Left cardiac atrium (tissue), 4 donors: ENCODE measurements at regions not wholly inside any gene's neighbourhood (a gene's known extent, or its start where the extent isn't known, plus 50 kb on each side); places are given as distances from the start of the nearest gene placed in this dataset.
"Not testable (repeated sequence)": the region's sequence is repeated elsewhere in the genome, so short reads cannot be mapped to it uniquely, and the experiment has no call there.

Source experiments
- ATAC-seq, 2 donors: fragments of 200-7000 bp; cut with Tn5 transposase; one replicate each; pipeline ENCODE4 v1.9.1; 2020; ENCODE audit warnings: mild to moderate bottlenecking in 2 of 2, moderate library complexity in 2 of 2
- DNase-seq: peaks from one replicate; pipeline ENCODE4 v3.0.0-alpha.2; 2020
- intact Hi-C, 2 donors: fragments of 100-400 bp; cut with DNase I; formaldehyde crosslinking; loops; one replicate each; pipeline versions ENCODE4 v1.14.1 to v1.15.1; 2022 to 2023
- donor health status: DM: no; HTN: yes; CAD: no.
- donor health status: DM: no; HTN: yes; CAD: no; lungs with severe emphysema.
- donor health status: DM: yes; HTN: yes; CAD: no.
- donor health status: Dilated cardiomyopathy.

DNA sequence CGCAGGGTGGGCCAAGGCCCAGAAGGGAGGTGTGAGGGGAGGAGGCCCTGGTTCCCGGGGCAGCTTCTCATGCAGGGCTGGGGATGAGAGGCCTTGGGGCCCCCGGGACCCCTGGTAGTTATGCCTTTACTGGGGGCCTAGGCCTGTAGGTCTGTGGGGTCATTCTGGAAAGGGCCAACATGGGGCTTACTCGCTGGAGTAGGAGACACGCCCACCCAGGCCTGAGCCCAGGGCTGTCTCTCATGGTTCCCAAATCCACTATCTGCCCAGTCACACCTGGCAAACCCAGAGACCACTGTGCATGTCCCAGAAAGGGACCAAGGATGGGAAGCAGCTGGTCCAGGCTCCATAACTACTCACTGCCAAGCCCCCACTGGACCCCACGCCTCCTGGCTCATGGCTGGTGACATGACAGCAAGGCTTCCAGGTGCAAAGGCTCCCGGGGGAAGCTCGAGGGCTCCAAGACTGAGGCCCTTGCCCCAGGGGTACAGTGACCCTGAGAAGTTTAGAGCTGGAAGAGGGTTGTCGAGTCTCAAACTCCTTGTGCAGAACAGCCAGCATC is 64.2 kb upstream of the ATP12A start:
- DNase-seq (no peak), ATAC-seq (no peak)
- intact Hi-C loops, result no loop called here

DNA sequence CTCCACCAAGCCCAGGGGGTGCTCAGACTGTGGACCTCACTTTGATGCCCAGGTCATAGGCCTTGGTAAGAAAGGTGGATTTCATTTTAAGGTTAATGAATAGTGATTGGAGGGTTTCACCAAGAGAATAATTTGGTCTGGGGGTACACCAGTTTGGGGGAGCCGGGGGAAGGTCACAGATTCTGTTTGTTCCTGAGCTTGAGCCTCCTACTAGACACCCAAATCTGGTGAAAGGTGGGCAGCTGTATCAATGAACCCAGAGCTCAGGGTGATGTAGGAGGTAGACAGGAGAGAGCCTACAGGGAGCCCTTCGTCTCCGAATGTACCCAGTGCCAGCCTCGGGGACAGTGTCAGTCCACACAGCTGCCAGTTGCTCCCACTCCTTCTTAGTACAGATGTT is 63.7 kb upstream of the ATP12A start:
- no peak for ATAC-seq
- intact Hi-C loops, result no loop called here
- no peak for DNase-seq

GRCh38 chr13:24617256-24618010 is 62.8 kb upstream of the ATP12A start:
- no peak for ATAC-seq
- DNase-seq, result no peak

DNA sequence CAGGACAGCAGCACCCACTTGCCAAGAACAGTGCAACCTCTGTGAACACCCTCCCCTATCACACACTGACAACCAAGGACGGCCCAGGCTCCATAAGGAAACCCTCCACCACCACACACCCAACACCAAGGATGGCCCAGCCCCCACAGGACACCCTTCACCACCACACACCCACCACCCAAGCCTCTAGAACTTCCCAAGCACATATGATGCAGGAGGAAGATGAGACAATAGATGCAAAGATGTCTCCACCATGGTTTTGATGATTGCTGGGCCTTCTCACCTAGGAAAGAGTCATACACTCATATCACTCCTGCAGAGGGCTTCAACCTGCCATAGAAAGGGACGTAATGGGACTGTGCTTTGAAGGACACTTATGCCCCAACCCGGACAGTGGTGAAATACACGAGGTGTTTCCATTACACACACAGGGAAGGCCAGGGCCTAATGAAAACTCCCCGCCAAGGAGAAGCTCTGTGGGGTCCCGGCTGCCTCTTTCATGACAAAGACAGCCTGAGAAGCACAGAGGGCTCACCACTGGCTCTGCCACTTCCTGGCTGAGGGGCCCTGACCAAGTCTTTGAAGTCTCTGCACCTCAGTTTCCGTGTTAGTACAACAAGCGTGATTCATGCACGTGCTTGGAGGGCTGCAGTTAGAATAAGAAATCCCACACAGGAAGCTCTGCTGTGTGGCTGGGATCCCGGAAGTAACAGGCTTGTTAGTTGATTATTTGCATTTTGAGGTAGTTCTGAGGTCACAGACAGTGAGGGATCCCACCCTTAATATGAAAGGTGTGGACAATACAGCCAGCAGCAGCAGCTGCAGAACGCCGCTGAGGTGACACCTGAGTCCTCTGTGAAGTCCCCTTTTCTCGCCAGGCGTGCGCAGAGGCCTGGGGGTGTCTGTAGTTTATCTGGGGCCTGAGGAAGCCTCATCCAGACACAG is 61.9 kb upstream of the ATP12A start:
- peak in 1 of 2 donors; percentile 50 for ATAC-seq
- intact Hi-C loops, result no loop called here

More at GRCh38 chr13:24617256-24618010, 62.8 kb upstream of the ATP12A start:
- intact Hi-C loops, result no loop called here

GRCh38 chr13:24619282-24619681 is 60.9 kb upstream of the ATP12A start:
- DNase-seq (no peak), ATAC-seq (no peak)
- intact Hi-C loops, result no loop called here

More for the DNA sequence above, 61.9 kb upstream of the ATP12A start:
- DNase-seq, result no peak

DNA sequence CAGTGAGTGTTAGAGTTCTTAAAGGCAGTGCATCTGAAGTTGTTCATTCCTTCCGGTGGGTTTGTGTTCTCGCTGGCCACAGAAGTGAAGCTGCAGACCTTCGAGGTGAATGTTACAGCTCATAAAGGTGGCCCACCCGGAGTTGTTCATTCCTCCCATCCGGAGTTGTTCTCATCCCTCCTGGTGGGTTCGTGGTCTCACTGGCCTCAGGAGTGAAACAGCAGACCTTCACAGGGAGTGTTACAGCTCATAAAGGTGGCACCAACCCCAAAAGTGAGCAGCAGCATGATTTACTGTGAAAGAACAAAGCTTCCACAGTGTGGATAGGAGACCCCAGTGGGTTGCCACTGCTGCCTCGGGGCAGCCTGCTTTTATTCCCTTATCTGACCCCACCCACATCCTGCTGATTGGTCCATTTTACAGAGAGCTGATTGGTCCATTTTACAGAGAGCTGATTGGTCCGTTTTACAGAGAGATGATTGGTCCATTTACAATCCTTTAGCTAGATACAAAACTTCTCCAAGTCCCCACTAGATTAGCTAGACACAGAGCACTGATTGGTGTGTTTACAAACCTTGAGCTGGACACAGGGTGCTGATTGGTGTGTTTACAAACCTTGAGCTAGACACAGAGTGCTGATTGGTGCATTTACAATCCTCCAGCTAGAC is 57.6 kb upstream of the ATP12A start:
- DNase-seq, ATAC-seq, intact Hi-C loops: not testable (repeated sequence)

- DNase-seq (no peak), ATAC-seq (no peak)
- intact Hi-C loops, result no loop called here
Measured at GRCh38 chr13:24623149-24623665, 57.0 kb upstream of the ATP12A start.

DNA sequence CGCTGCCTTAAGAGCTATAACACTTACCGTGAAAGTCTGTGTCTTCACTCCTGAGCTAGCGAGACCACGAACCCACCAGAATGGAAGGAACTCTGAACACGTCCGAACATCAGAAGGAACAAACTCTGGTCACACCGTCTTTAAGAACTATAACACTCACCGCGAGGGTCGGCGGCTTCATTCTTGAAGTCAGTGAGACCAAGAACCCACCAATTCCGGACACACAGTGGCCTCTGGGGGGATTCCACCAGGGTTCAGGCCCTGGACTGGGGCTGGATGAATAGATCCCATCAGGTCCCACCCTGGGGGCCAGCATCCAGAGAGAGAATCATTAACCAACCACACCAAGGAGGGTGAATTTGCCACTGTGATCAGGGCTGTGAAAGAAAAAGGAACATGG is 55.8 kb upstream of the ATP12A start:
- ATAC-seq, result no peak
- intact Hi-C loops, result no loop called here
- DNase-seq, result no peak

GRCh38 chr13:24624801-24625231 is 55.4 kb upstream of the ATP12A start:
- ATAC-seq, result no peak
- intact Hi-C loops, result no loop called here
- DNase-seq, result no peak

DNA sequence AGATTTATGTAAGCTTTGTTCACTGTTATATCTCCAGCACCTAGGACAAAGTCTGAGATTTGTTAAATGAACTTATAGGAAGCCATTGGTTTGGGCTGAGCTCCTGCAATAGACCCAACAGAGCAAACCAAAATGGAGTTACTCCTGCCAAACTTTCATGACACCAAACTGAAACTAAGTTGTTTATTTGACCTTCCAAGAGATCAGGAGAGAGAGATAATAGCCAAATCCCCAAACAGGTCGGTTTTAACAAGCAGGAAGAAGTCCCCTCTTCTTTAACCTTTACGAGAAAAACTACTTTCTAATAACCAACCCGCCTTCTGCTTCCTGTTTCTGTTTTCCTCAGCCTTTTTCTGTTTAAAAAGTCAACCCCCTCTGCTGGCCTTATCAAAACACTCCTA is 54.9 kb upstream of the ATP12A start:
- intact Hi-C loops, result no loop called here
- DNase-seq (no peak), ATAC-seq (no peak)

- ATAC-seq (no peak), DNase-seq (no peak)
- intact Hi-C loops, result no loop called here
Measured at GRCh38 chr13:24625870-24626849, 54.0 kb upstream of the ATP12A start.

DNA sequence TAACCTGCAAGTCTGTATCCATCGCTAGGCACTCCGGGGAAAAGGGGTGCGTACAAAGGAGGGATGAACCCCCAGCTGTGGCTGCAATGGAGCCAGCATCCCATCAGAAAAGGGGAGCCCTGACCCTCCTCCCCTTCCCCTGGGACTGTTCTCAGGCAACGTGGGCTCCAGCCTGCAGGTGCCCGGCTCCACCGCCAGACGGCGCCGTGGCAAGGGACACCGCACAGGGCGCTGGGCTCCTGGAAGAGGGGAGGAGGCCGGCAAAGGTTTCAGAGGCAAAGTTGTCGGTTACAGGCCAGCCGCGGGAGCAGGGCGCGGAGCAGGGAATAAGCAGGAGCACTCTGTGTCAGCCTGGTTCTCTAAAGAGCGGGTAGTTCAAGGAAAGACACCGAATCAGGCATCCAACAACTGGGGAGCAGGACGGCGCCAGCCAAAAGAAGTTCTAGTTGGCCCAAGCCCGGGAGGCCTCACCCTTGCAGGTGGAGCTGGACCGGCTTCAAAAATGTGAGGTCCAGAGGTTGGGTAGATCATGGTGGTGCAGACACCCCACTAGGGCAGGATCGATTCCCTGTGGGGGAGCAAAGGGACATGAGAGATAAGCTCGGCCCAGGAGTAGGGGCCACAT is 53.0 kb upstream of the ATP12A start:
- ATAC-seq (peak in 1 of 2 donors; percentile 26), DNase-seq (no peak)
- intact Hi-C loops, result no loop called here

DNA sequence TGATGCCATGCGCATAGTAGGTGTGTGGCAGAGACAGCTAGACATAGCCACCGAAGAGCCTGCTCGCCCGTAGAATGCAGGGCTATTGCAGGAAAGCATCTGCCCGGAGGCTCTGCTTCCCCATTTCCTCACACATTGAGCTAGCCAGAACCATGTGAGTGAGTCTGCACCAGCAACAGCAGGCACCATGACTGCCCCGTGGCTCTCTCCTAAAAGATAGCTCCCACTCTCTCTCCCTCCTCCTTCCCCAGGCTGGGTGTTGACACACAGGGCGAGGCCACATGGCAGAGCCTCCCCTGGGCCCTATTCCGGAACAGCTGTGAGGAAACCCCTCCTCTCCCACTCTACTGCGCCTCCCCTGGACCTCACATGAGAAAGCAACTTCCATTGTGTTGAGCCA is 52.3 kb upstream of the ATP12A start:
- no peak for ATAC-seq
- intact Hi-C loops, result no loop called here
- DNase-seq, result no peak

DNA sequence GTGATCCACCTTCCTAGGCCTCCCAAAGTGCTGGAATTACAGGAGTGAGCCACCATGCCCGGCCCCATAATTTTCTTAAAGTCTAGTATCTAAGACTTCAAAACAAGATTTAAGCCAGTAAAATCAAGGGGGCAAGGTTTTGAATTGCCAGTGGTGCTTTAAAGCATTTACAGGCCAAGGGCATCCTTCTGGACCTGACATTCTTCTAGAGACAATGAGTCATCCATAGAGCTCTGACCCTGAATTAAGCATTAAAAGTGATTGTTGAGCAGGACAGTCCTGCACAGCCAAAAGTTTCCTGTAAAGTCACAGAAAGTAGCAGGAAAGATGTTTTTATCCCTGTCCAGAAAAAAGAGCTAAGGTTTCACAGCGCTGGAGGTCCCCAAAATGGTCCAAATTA is 50.9 kb upstream of the ATP12A start:
- no peak for DNase-seq
- intact Hi-C loops, result no loop called here
- ATAC-seq, result no peak

- intact Hi-C loops, result no loop called here
- ATAC-seq (no peak), DNase-seq (no peak)
Measured at GRCh38 chr13:24630121-24630520, 50.1 kb upstream of the ATP12A start.
